SK-N-SH treated with all-trans-retinoic acid at 6 μM for 48 hours (cell line): ENCODE measurements at regions not wholly inside any gene's neighbourhood (a gene's known extent, or its start where the extent isn't known, plus 50 kb on each side); places are given as distances from the start of the nearest gene placed in this dataset.

Source experiments
- ATAC-seq: fragments of 200-7000 bp; cut with Tn5 transposase; 3 replicates; pipeline ENCODE4 v1.9.1; 2020; ENCODE audit warnings: mild to moderate bottlenecking, moderate library complexity
- BACH2 ChIP-seq: fragments of 250-450 bp; sonication (Bioruptor Pico); IDR thresholded peaks from 2 replicates; pipeline ENCODE4 v1.9.0; 2021; ENCODE audit warnings: mild to moderate bottlenecking, borderline replicate concordance
- CSDC2 ChIP-seq: fragments of 250-450 bp; sonication (Bioruptor Pico); IDR thresholded peaks from 2 replicates; pipeline ENCODE4 v1.5.0; 2020; ENCODE audit warnings: mild to moderate bottlenecking, moderate library complexity
- CSRNP3 ChIP-seq: fragments of 250-450 bp; sonication (Bioruptor Pico); IDR thresholded peaks from 2 replicates; pipeline ENCODE4 v1.5.1; 2021; ENCODE audit warnings: mild to moderate bottlenecking, moderate library complexity
- GLIS3 ChIP-seq: fragments of 250-450 bp; sonication (Bioruptor Pico); IDR thresholded peaks from 2 replicates; pipeline ENCODE4 v1.5.0; 2020; ENCODE audit warnings: mild to moderate bottlenecking, moderate library complexity
- OSR1 ChIP-seq: fragments of 250-450 bp; sonication (Bioruptor Pico); IDR thresholded peaks from 2 replicates; pipeline ENCODE4 v1.8.0; 2022; ENCODE audit warnings: moderate library complexity, mild to moderate bottlenecking, inconsistent platforms
- PATZ1 ChIP-seq: fragments of 250-450 bp; sonication (Bioruptor Pico); IDR thresholded peaks from 2 replicates; pipeline ENCODE4 v1.8.0; 2020; ENCODE audit warnings: mild to moderate bottlenecking, moderate library complexity, borderline replicate concordance
- RARB ChIP-seq: fragments of 250-450 bp; sonication (Bioruptor Pico); IDR thresholded peaks from 2 replicates; pipeline ENCODE4 v1.8.0; 2021; ENCODE audit warnings: mild to moderate bottlenecking, moderate library complexity
- SNAI2 ChIP-seq: fragments of 250-450 bp; sonication (Bioruptor Pico); IDR thresholded peaks from 2 replicates; pipeline ENCODE4 v1.5.0; 2020; ENCODE audit warnings: mild to moderate bottlenecking, moderate library complexity
- TCF4 ChIP-seq: fragments of 250-450 bp; sonication (Bioruptor Pico); IDR thresholded peaks from 2 replicates; pipeline ENCODE4 v1.8.0; 2021; ENCODE audit warnings: mild to moderate bottlenecking, moderate library complexity, borderline replicate concordance
- TOX ChIP-seq: fragments of 250-450 bp; sonication (Bioruptor Pico); IDR thresholded peaks from 2 replicates; pipeline ENCODE4 v1.8.0; 2021; ENCODE audit warnings: mild to moderate bottlenecking, moderate library complexity, borderline replicate concordance
- ZC3H10 ChIP-seq: fragments of 250-450 bp; sonication (Bioruptor Pico); IDR thresholded peaks from 2 replicates; pipeline ENCODE4 v1.5.1; 2021; ENCODE audit warnings: mild to moderate bottlenecking, moderate library complexity
- ZFP3 ChIP-seq: fragments of 250-450 bp; sonication (Bioruptor Pico); IDR thresholded peaks from 2 replicates; pipeline ENCODE4 v1.5.0; 2020; ENCODE audit warnings: mild to moderate bottlenecking, moderate library complexity
- ZFP30 ChIP-seq: fragments of 450-650 bp; formaldehyde crosslinking; IDR thresholded peaks from 2 replicates; pipeline ENCODE4 v1.5.0; 2022; ENCODE audit warnings: mild to moderate bottlenecking, moderate library complexity
- TF ChIP-seq, protein P1 (sequence below): fragments of 250-450 bp; sonication (Bioruptor Pico); IDR thresholded peaks from 2 replicates; pipeline ENCODE4 v1.8.0; 2021; ENCODE audit warnings: low read depth, mild to moderate bottlenecking, moderate library complexity, borderline replicate concordance
- TF ChIP-seq, protein P2 (sequence below): fragments of 250-450 bp; sonication (Bioruptor Pico); IDR thresholded peaks from 2 replicates; pipeline ENCODE4 v1.5.0; 2020; ENCODE audit warnings: mild to moderate bottlenecking, moderate library complexity
- TF ChIP-seq, protein P3 (sequence below): fragments of 250-450 bp; sonication (Bioruptor Pico); IDR thresholded peaks from 2 replicates; pipeline ENCODE4 v1.5.1; 2020; ENCODE audit warnings: low read depth, mild to moderate bottlenecking, moderate library complexity

GRCh38 chr2:136253288-136254004 lies 135.5 kb upstream of the CXCR4 start:
- TF ChIP-seq SNAI2 (CRISPR knock-in tag) (no peak), GLIS3 (CRISPR knock-in tag) (no peak), TCF4 (no peak), CSDC2 (CRISPR knock-in tag) (no peak), ZFP3 (no peak), PATZ1 (no peak), CSRNP3 (CRISPR knock-in tag) (no peak), BACH2 (no peak), ZFP30 (no peak), TOX (no peak)
- TF ChIP-seq, protein P1, sequence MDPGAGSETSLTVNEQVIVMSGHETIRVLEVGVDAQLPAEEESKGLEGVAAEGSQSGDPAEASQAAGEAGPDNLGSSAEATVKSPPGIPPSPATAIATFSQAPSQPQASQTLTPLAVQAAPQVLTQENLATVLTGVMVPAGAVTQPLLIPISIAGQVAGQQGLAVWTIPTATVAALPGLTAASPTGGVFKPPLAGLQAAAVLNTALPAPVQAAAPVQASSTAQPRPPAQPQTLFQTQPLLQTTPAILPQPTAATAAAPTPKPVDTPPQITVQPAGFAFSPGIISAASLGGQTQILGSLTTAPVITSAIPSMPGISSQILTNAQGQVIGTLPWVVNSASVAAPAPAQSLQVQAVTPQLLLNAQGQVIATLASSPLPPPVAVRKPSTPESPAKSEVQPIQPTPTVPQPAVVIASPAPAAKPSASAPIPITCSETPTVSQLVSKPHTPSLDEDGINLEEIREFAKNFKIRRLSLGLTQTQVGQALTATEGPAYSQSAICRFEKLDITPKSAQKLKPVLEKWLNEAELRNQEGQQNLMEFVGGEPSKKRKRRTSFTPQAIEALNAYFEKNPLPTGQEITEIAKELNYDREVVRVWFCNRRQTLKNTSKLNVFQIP (CRISPR knock-in tag) = no peak
- TF ChIP-seq, protein P2, sequence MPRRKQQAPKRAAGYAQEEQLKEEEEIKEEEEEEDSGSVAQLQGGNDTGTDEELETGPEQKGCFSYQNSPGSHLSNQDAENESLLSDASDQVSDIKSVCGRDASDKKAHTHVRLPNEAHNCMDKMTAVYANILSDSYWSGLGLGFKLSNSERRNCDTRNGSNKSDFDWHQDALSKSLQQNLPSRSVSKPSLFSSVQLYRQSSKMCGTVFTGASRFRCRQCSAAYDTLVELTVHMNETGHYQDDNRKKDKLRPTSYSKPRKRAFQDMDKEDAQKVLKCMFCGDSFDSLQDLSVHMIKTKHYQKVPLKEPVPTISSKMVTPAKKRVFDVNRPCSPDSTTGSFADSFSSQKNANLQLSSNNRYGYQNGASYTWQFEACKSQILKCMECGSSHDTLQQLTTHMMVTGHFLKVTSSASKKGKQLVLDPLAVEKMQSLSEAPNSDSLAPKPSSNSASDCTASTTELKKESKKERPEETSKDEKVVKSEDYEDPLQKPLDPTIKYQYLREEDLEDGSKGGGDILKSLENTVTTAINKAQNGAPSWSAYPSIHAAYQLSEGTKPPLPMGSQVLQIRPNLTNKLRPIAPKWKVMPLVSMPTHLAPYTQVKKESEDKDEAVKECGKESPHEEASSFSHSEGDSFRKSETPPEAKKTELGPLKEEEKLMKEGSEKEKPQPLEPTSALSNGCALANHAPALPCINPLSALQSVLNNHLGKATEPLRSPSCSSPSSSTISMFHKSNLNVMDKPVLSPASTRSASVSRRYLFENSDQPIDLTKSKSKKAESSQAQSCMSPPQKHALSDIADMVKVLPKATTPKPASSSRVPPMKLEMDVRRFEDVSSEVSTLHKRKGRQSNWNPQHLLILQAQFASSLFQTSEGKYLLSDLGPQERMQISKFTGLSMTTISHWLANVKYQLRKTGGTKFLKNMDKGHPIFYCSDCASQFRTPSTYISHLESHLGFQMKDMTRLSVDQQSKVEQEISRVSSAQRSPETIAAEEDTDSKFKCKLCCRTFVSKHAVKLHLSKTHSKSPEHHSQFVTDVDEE = no peak
- TF ChIP-seq, all 23 proteins: peak for 0
- no peak for ATAC-seq

- ATAC-seq = no peak
- no peak for TF ChIP-seq RARB (CRISPR knock-in tag)
- TF ChIP-seq TCF4 = no peak
- no peak for TF ChIP-seq ZC3H10 (CRISPR knock-in tag)
- no peak for TF ChIP-seq CSDC2 (CRISPR knock-in tag)
- TF ChIP-seq OSR1 = no peak
- no peak for TF ChIP-seq GLIS3 (CRISPR knock-in tag)
- TF ChIP-seq, protein P3, sequence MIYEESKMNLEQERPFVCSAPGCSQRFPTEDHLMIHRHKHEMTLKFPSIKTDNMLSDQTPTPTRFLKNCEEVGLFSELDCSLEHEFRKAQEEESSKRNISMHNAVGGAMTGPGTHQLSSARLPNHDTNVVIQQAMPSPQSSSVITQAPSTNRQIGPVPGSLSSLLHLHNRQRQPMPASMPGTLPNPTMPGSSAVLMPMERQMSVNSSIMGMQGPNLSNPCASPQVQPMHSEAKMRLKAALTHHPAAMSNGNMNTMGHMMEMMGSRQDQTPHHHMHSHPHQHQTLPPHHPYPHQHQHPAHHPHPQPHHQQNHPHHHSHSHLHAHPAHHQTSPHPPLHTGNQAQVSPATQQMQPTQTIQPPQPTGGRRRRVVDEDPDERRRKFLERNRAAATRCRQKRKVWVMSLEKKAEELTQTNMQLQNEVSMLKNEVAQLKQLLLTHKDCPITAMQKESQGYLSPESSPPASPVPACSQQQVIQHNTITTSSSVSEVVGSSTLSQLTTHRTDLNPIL = no peak
Measured at GRCh38 chr2:136251885-136252585, 134.1 kb upstream of the CXCR4 start.

DNA sequence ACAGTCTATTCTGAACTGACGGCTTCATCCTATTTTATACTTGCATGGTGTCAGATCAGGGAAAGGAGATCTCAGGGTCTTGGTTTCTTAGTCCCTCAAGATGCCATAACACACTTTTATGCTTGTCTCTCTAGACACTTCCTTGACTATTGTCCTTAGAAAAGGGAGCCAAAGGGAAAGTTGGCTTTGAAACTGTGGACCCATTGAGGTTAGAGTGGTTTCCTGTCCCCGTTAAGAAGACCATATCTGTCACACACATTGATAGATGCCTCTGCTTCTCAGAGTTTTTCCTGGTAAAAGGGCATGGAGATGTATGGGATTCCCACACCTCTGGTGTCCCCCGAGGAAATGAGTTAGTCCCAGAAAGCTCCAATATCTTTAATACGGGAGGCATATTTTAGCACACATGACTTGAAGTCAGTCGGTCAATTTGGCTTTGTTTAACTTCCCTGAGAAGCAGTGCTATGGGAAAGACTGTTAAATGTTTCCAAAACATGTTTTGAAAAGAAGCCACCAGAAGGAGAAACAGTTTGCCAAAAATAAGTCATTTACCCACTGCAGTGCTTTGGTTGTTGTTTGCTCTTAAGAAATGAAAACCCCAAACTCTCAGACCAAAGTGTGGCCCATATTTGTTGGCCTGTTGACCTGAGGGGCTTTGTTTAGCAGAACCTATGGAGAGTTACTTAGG lies 133.4 kb upstream of the CXCR4 start:
- ATAC-seq = no peak
- TF ChIP-seq, protein P3 = no peak
- TF ChIP-seq CSDC2 (CRISPR knock-in tag) (no peak), PATZ1 (no peak)
- TF ChIP-seq, all 23 proteins: peak for 0
